Keratinocyte (primary cell): ENCODE measurements at regions not wholly inside any gene's neighbourhood (a gene's known extent, or its start where the extent isn't known, plus 50 kb on each side); places are given as distances from the start of the nearest gene placed in this dataset.

Experiments used
- EZH2 ChIP-seq: IDR thresholded peaks from one replicate; pipeline ENCODE4 v1.6.1; 2012; ENCODE audit warnings: inconsistent platforms, mild to moderate bottlenecking, low read length, moderate library complexity
- TF ChIP-seq, protein P1 (sequence below), 3 experiments: IDR thresholded peaks in 1 of 3; conservative IDR thresholded peaks in 1 of 3; optimal IDR thresholded peaks in 1 of 3; 2 replicates in 2 of 3; 3 replicates in 1 of 3; pipeline versions ENCODE3 to v1.5.1; 2011; ENCODE audit warnings: low read length in 3 of 3, mild to moderate bottlenecking in 3 of 3, moderate library complexity in 2 of 3, control low read depth in 1 of 3, inconsistent platforms in 1 of 3; ENCODE audit not compliant: insufficient read depth in 2 of 3; ENCODE audit errors: extremely low read depth in 1 of 3

DNA sequence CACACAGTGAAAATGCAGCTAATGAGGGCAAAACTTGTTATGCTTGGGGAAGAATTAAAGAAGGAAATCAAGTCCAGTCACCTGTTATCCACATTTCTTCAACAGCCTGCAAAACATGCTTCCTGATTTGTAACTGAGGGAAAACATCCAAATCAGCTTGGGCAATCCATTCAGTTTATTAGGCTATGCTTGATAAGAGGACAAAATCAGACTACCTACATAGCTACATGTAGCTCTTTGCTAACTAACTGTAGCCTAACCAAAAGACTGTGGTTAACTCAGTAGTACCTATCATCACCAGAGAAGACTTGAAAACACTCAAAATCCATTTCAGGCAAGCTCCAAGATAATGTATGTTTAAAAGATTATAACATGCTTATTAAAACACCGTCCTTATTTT is 436.4 kb downstream of the SHQ1 start:
- TF ChIP-seq, protein P1, sequence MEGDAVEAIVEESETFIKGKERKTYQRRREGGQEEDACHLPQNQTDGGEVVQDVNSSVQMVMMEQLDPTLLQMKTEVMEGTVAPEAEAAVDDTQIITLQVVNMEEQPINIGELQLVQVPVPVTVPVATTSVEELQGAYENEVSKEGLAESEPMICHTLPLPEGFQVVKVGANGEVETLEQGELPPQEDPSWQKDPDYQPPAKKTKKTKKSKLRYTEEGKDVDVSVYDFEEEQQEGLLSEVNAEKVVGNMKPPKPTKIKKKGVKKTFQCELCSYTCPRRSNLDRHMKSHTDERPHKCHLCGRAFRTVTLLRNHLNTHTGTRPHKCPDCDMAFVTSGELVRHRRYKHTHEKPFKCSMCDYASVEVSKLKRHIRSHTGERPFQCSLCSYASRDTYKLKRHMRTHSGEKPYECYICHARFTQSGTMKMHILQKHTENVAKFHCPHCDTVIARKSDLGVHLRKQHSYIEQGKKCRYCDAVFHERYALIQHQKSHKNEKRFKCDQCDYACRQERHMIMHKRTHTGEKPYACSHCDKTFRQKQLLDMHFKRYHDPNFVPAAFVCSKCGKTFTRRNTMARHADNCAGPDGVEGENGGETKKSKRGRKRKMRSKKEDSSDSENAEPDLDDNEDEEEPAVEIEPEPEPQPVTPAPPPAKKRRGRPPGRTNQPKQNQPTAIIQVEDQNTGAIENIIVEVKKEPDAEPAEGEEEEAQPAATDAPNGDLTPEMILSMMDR (optimal IDR thresholded peaks at IDR 0.05 in 1 of 3, IDR thresholded peaks at IDR 0.05 in 1 of 3, conservative IDR thresholded peaks at IDR 0.05 in 1 of 3; ENCODE audit: extremely low read depth in 1 of 3, insufficient read depth in 2 of 3, low read length in 3 of 3): no peak
- no peak for TF ChIP-seq EZH2
